Mesendoderm (in vitro differentiated cells): ENCODE measurements at regions not wholly inside any gene's neighbourhood (a gene's known extent, or its start where the extent isn't known, plus 50 kb on each side); places are given as distances from the start of the nearest gene placed in this dataset.

ENCODE experiments used
- DNase-seq: peaks from one replicate; pipeline ENCODE4 v3.0.0; 2013
- H2AK5ac ChIP-seq: 2 replicates; pipeline ENCODE4 v1.6.1; 2013; ENCODE audit warnings: low read length, inconsistent platforms
- H2BK120ac ChIP-seq: 2 replicates; pipeline ENCODE4 v1.6.1; 2013; ENCODE audit warnings: low read depth, mild to moderate bottlenecking, low read length, moderate library complexity, mixed read lengths
- H2BK15ac ChIP-seq: replicated peaks from 2 replicates; pipeline ENCODE4 v1.6.1; 2013; ENCODE audit warnings: low read depth, mild to moderate bottlenecking, moderate library complexity
- H2BK5ac ChIP-seq: 2 replicates; pipeline ENCODE4 v1.6.1; 2013; ENCODE audit warnings: low read length, inconsistent platforms
- H3K18ac ChIP-seq: 2 replicates; pipeline ENCODE4 v1.6.1; 2013; ENCODE audit warnings: mild to moderate bottlenecking, low read length, mixed read lengths
- H3K23ac ChIP-seq: one replicate; pipeline ENCODE4 v1.6.1; 2013; ENCODE audit warnings: low read length
- H3K27ac ChIP-seq: 2 replicates; pipeline ENCODE4 v1.5.1; 2013; ENCODE audit warnings: low read depth, mild to moderate bottlenecking, inconsistent platforms, low read length, moderate library complexity
- H3K27me3 ChIP-seq: 2 replicates; pipeline ENCODE4 v1.6.1; 2013; ENCODE audit warnings: low read length, control low read depth, mild to moderate bottlenecking, inconsistent platforms; ENCODE audit not compliant: insufficient read depth, poor library complexity
- H3K36me3 ChIP-seq: 2 replicates; pipeline ENCODE4 v1.6.1; 2013; ENCODE audit warnings: low read length, inconsistent platforms; ENCODE audit not compliant: control insufficient read depth, insufficient read depth
- H3K4ac ChIP-seq: one replicate; pipeline ENCODE4 v1.6.1; 2013; ENCODE audit warnings: low read depth, mild to moderate bottlenecking, low read length, moderate library complexity
- H3K4me1 ChIP-seq: 2 replicates; pipeline ENCODE4 v1.6.1; 2013; ENCODE audit warnings: low read depth, low read length, inconsistent platforms; ENCODE audit not compliant: control insufficient read depth
- H3K4me2 ChIP-seq: 2 replicates; pipeline ENCODE4 v1.6.1; 2013; ENCODE audit warnings: low read length
- H3K4me3 ChIP-seq: 2 replicates; pipeline ENCODE4 v1.5.1; 2013; ENCODE audit warnings: mild to moderate bottlenecking, low read length
- H3K56ac ChIP-seq: one replicate; pipeline ENCODE4 v1.6.1; 2013; ENCODE audit warnings: low read length
- H3K79me1 ChIP-seq: 2 replicates; pipeline ENCODE4 v1.6.1; 2013; ENCODE audit warnings: low read length, inconsistent platforms
- H3K79me2 ChIP-seq: 2 replicates; pipeline ENCODE4 v1.6.1; 2013; ENCODE audit warnings: mild to moderate bottlenecking, low read length; ENCODE audit not compliant: control insufficient read depth, insufficient read depth
- H3K9ac ChIP-seq: 2 replicates; pipeline ENCODE4 v1.6.1; 2013; ENCODE audit warnings: low read length, inconsistent platforms
- H4K5ac ChIP-seq: one replicate; pipeline ENCODE4 v1.6.1; 2013; ENCODE audit warnings: low read length
- H4K8ac ChIP-seq: one replicate; pipeline ENCODE4 v1.6.1; 2013; ENCODE audit warnings: low read depth, mild to moderate bottlenecking, control low read depth, low read length, moderate library complexity
- WGBS: extraction: QIAGEN DNeasy Blood & Tissue Kit; methylation state at CpG from one replicate; pipeline ENCODE4 v1.1.7; 2013; ENCODE audit warnings: low lambda C conversion rate, missing lambda C conversion rate; ENCODE audit not compliant: insufficient coverage; ENCODE audit errors: extremely low coverage; 5-methylcytosine and 5-hydroxymethylcytosine counted together

GRCh38 chr19:30694156-30694755 is 322.1 kb downstream of the ZNF536 start:
- H2AK5ac ChIP-seq: no peak overlapping the region

GRCh38 chr19:30692879-30693503 is 320.8 kb downstream of the ZNF536 start:
- H3K27me3 ChIP-seq: no peaks in the 10 kb centered on the region
- no peak overlapping the region for H4K5ac ChIP-seq
- H3K4ac ChIP-seq: no peak overlapping the region
- no peaks in the 10 kb centered on the region for H3K36me3 ChIP-seq
- H3K4me3 ChIP-seq: no peak overlapping the region
- H3K9ac ChIP-seq: peak overlapping the region; percentile 4
- WGBS: no CpG with 5 or more reads among the region's 12 CpGs
- H2BK15ac ChIP-seq: no peak overlapping the region
- H2AK5ac ChIP-seq: no peak overlapping the region
- peaks cover 10% of the 10 kb centered on the region for H3K4me1 ChIP-seq
- peak; percentile 83 for DNase-seq
- H2BK120ac ChIP-seq: no peak overlapping the region
- no peak overlapping the region for H3K27ac ChIP-seq
- H4K8ac ChIP-seq: no peak overlapping the region
- H2BK5ac ChIP-seq: peak overlapping the region; percentile 19
- no peak overlapping the region for H3K4me2 ChIP-seq
- H3K79me2 ChIP-seq: no peaks in the 10 kb centered on the region
- H3K56ac ChIP-seq: peak overlapping the region; percentile 36
- H3K23ac ChIP-seq: no peak overlapping the region
- H3K18ac ChIP-seq: peak overlapping the region; percentile 72
- H3K79me1 ChIP-seq: no peaks in the 10 kb centered on the region

More at GRCh38 chr19:30694156-30694755, 322.1 kb downstream of the ZNF536 start:
- H3K79me1 ChIP-seq: no peaks in the 10 kb centered on the region
- no peak overlapping the region for H3K18ac ChIP-seq
- no peak overlapping the region for H2BK15ac ChIP-seq
- no peak overlapping the region for H3K4ac ChIP-seq
- no peaks in the 10 kb centered on the region for H3K36me3 ChIP-seq
- no peak overlapping the region for H3K4me3 ChIP-seq
- peak overlapping the region; percentile 31 for H3K56ac ChIP-seq
- H4K5ac ChIP-seq: no peak overlapping the region
- DNase-seq: no peak
- WGBS: no CpG with 5 or more reads among the region's 4 CpGs
- no peak overlapping the region for H2BK120ac ChIP-seq
- no peak overlapping the region for H4K8ac ChIP-seq
- H2BK5ac ChIP-seq: peak overlapping the region; percentile 47
- no peaks in the 10 kb centered on the region for H3K27me3 ChIP-seq
- no peak overlapping the region for H3K23ac ChIP-seq
- peaks cover 10% of the 10 kb centered on the region for H3K4me1 ChIP-seq
- no peaks in the 10 kb centered on the region for H3K79me2 ChIP-seq
- H3K4me2 ChIP-seq: no peak overlapping the region
- H3K9ac ChIP-seq: no peak overlapping the region
- H3K27ac ChIP-seq: no peak overlapping the region

GRCh38 chr19:30692181-30692811 is 320.1 kb downstream of the ZNF536 start:
- Histone ChIP-seq H3K9ac (peak overlapping the region; percentile 4), H3K18ac (peak overlapping the region; percentile 72), H3K36me3 (no peaks in the 10 kb centered on the region), H3K4me1 (peaks cover 10% of the 10 kb centered on the region), H3K79me2 (no peaks in the 10 kb centered on the region), H4K8ac (no peak overlapping the region), H2AK5ac (no peak overlapping the region), H2BK120ac (peak overlapping the region; percentile 48), H2BK15ac (no peak overlapping the region), H3K79me1 (no peaks in the 10 kb centered on the region), H3K4ac (peak overlapping the region; percentile 72), H2BK5ac (peak overlapping the region; percentile 85), H4K5ac (peak overlapping the region; percentile 51), H3K4me2 (no peak overlapping the region), H3K27ac (no peak overlapping the region), H3K23ac (no peak overlapping the region), H3K56ac (peak overlapping the region; percentile 36), H3K4me3 (no peak overlapping the region), H3K27me3 (no peaks in the 10 kb centered on the region)
- no CpG with 5 or more reads among the region's 21 CpGs for WGBS
- no peak for DNase-seq

- H3K27me3 ChIP-seq: no peaks in the 10 kb centered on the region
- H3K4me3 ChIP-seq: no peak overlapping the region
- no peak overlapping the region for H3K23ac ChIP-seq
- no CpG with 5 or more reads among the region's 10 CpGs for WGBS
- H3K79me2 ChIP-seq: no peaks in the 10 kb centered on the region
- H3K9ac ChIP-seq: peak overlapping the region; percentile 4
- no peak for DNase-seq
- H2BK120ac ChIP-seq: peak overlapping the region; percentile 78
- peaks cover 10% of the 10 kb centered on the region for H3K4me1 ChIP-seq
- peak overlapping the region; percentile 1 for H2BK5ac ChIP-seq
- H3K56ac ChIP-seq: peak overlapping the region; percentile 36
- H4K8ac ChIP-seq: no peak overlapping the region
- H3K79me1 ChIP-seq: no peaks in the 10 kb centered on the region
- no peak overlapping the region for H2BK15ac ChIP-seq
- H4K5ac ChIP-seq: no peak overlapping the region
- H3K4ac ChIP-seq: peak overlapping the region; percentile 73
- no peaks in the 10 kb centered on the region for H3K36me3 ChIP-seq
- peak overlapping the region; percentile 72 for H3K18ac ChIP-seq
- peak overlapping the region; percentile 16 for H3K27ac ChIP-seq
- no peak overlapping the region for H2AK5ac ChIP-seq
- H3K4me2 ChIP-seq: no peak overlapping the region
Observed at GRCh38 chr19:30691819-30692166, 319.6 kb downstream of the ZNF536 start.

GRCh38 chr19:30690935-30691818 is 319.0 kb downstream of the ZNF536 start:
- Histone ChIP-seq H3K27ac (peak overlapping the region; percentile 66), H3K79me1 (no peaks in the 10 kb centered on the region), H3K36me3 (no peaks in the 10 kb centered on the region), H3K79me2 (no peaks in the 10 kb centered on the region), H2BK120ac (peak overlapping the region; percentile 7), H3K4me1 (peaks cover 13% of the 10 kb centered on the region), H2BK15ac (no peak overlapping the region), H4K5ac (peak overlapping the region; percentile 53), H3K4me3 (no peak overlapping the region), H3K4ac (peak overlapping the region; percentile 38), H3K27me3 (no peaks in the 10 kb centered on the region), H3K9ac (peak overlapping the region; percentile 60), H3K56ac (peak overlapping the region; percentile 84), H2AK5ac (no peak overlapping the region), H2BK5ac (peak overlapping the region; percentile 77), H3K18ac (peak overlapping the region; percentile 72), H3K23ac (no peak overlapping the region), H3K4me2 (no peak overlapping the region), H4K8ac (no peak overlapping the region)
- WGBS: no CpG with 5 or more reads among the region's 22 CpGs
- peak; percentile 86 for DNase-seq
